ENCODE measurements at regions not wholly inside any gene's neighbourhood (a gene's known extent, or its start where the extent isn't known, plus 50 kb on each side); places are given as distances from the start of the nearest gene placed in this dataset.

GRCh38 chr2:64338910-64339500 is 115.0 kb upstream of the LGALSL start:
- no peak for DNase-seq (ENCODE audit: low read depth in 2 of 2)

- DNase-seq (ENCODE audit: low read depth in 2 of 2), result no peak
Measured at GRCh38 chr2:64341461-64341860, 112.5 kb upstream of the LGALSL start.

GRCh38 chr2:64342195-64343099 is 111.5 kb upstream of the LGALSL start:
- DNase-seq (ENCODE audit: low read depth in 2 of 2), result no peak

GRCh38 chr2:64344999-64345576 is 108.9 kb upstream of the LGALSL start:
- no peak for DNase-seq (ENCODE audit: low read depth in 2 of 2)

GRCh38 chr2:64345998-64346397 is 108.0 kb upstream of the LGALSL start:
- no peak for DNase-seq (ENCODE audit: low read depth in 2 of 2)

GRCh38 chr2:64348386-64349130 is 105.4 kb upstream of the LGALSL start:
- DNase-seq (ENCODE audit: low read depth in 2 of 2), result no peak

- DNase-seq (ENCODE audit: low read depth in 2 of 2), result no peak
Measured at GRCh38 chr2:64349131-64349530, 104.8 kb upstream of the LGALSL start.

- no peak for DNase-seq (ENCODE audit: low read depth in 2 of 2)
Measured at GRCh38 chr2:64350996-64351395, 103.0 kb upstream of the LGALSL start.

GRCh38 chr2:64352292-64352691 is 101.7 kb upstream of the LGALSL start:
- no peak for DNase-seq (ENCODE audit: low read depth in 2 of 2)

- no peak for DNase-seq (ENCODE audit: low read depth in 2 of 2)
Measured at GRCh38 chr2:64354857-64355680, 98.9 kb upstream of the LGALSL start.

- DNase-seq (ENCODE audit: low read depth in 2 of 2), result no peak
Measured at GRCh38 chr2:64356906-64357305, 97.1 kb upstream of the LGALSL start.

GRCh38 chr2:64359171-64359891 is 94.6 kb upstream of the LGALSL start:
- no peak for DNase-seq (ENCODE audit: low read depth in 2 of 2)

- peak; percentile 56 to 61 for DNase-seq (ENCODE audit: low read depth in 2 of 2)
Measured at GRCh38 chr2:64359892-64360657, 93.9 kb upstream of the LGALSL start.

- no peak for DNase-seq (ENCODE audit: low read depth in 2 of 2)
Measured at GRCh38 chr2:64361151-64361938, 92.6 kb upstream of the LGALSL start.

GRCh38 chr2:64362562-64363026 is 91.4 kb upstream of the LGALSL start:
- no peak for DNase-seq (ENCODE audit: low read depth in 2 of 2)

GRCh38 chr2:64363140-64363539 is 90.8 kb upstream of the LGALSL start:
- no peak for DNase-seq (ENCODE audit: low read depth in 2 of 2)

- no peak for DNase-seq (ENCODE audit: low read depth in 2 of 2)
Measured at GRCh38 chr2:64363848-64364247, 90.1 kb upstream of the LGALSL start.

- no peak for DNase-seq (ENCODE audit: low read depth in 2 of 2)
Measured at GRCh38 chr2:64367444-64368232, 86.3 kb upstream of the LGALSL start.

Measured in stimulated activated CD4-positive, alpha-beta T cell treated with anti-CD3 and anti-CD28 coated beads, Interleukin-4, amount 100 ng/mL, for 48 hours (primary cell).